H9 (cell line): ENCODE measurements at regions not wholly inside any gene's neighbourhood (a gene's known extent, or its start where the extent isn't known, plus 50 kb on each side); places are given as distances from the start of the nearest gene placed in this dataset.

Source experiments
- DNase-seq: peaks from one replicate; pipeline ENCODE4 v3.0.0-alpha.2; 2017
- H2AFZ ChIP-seq: one replicate; pipeline ENCODE4 v1.6.1; 2013; ENCODE audit warnings: mild to moderate bottlenecking, low read length, control low read depth, moderate library complexity
- H2AK5ac ChIP-seq: 2 replicates; pipeline ENCODE4 v1.6.1; 2013; ENCODE audit warnings: low read length, control low read depth, mixed read lengths; ENCODE audit not compliant: insufficient read length
- H2BK120ac ChIP-seq: one replicate; pipeline ENCODE4 v1.6.1; 2013; ENCODE audit warnings: low read depth, mild to moderate bottlenecking, low read length, control low read depth, inconsistent platforms; ENCODE audit not compliant: poor library complexity, severe bottlenecking
- H2BK12ac ChIP-seq: 2 replicates; pipeline ENCODE4 v1.6.1; 2013; ENCODE audit warnings: low read length, control low read depth, mixed read lengths, low read depth; ENCODE audit not compliant: insufficient read length
- H2BK15ac ChIP-seq: 2 replicates; pipeline ENCODE4 v1.6.1; 2013; ENCODE audit warnings: low read depth, low read length, control low read depth
- H2BK20ac ChIP-seq: one replicate; pipeline ENCODE4 v1.6.1; 2013; ENCODE audit warnings: low read depth, mild to moderate bottlenecking, low read length, control low read depth, inconsistent platforms; ENCODE audit not compliant: poor library complexity, severe bottlenecking
- H2BK5ac ChIP-seq: 2 replicates; pipeline ENCODE4 v1.6.1; 2013; ENCODE audit warnings: low read length, control low read depth, mixed read lengths; ENCODE audit not compliant: insufficient read length
- H3K14ac ChIP-seq: 2 replicates; pipeline ENCODE4 v1.6.1; 2013; ENCODE audit warnings: low read length, control low read depth; ENCODE audit not compliant: insufficient read depth
- H3K18ac ChIP-seq: 2 replicates; pipeline ENCODE4 v1.6.1; 2013; ENCODE audit warnings: low read depth, mild to moderate bottlenecking, mixed read lengths, low read length, control low read depth; ENCODE audit not compliant: insufficient read length
- H3K23ac ChIP-seq: 2 replicates; pipeline ENCODE4 v1.6.1; 2013; ENCODE audit warnings: low read length, control low read depth, mixed read lengths, low read depth; ENCODE audit not compliant: insufficient read length
- H3K23me2 ChIP-seq: 2 replicates; pipeline ENCODE4 v1.6.1; 2013; ENCODE audit warnings: low read depth, mild to moderate bottlenecking, mixed read lengths, low read length, control low read depth; ENCODE audit not compliant: insufficient read length, poor library complexity, severe bottlenecking
- H3K27ac ChIP-seq: 2 replicates; pipeline ENCODE4 v1.5.1; 2013; ENCODE audit warnings: low read length, control low read depth, mixed read lengths, low read depth; ENCODE audit not compliant: insufficient read length
- H3K27me3 ChIP-seq: 2 replicates; pipeline ENCODE4 v1.6.1; 2013; ENCODE audit warnings: low read length, control low read depth, inconsistent platforms; ENCODE audit not compliant: insufficient read depth
- H3K4ac ChIP-seq: 2 replicates; pipeline ENCODE4 v1.6.1; 2013; ENCODE audit warnings: low read depth, mild to moderate bottlenecking, control low read depth, inconsistent platforms, low read length, moderate library complexity
- H3K4me1 ChIP-seq: 2 replicates; pipeline ENCODE4 v1.6.1; 2013; ENCODE audit warnings: low read length, control low read depth, inconsistent platforms; ENCODE audit not compliant: insufficient read depth
- H3K4me2 ChIP-seq: 2 replicates; pipeline ENCODE4 v1.6.1; 2013; ENCODE audit warnings: low read length, control low read depth, mixed read lengths; ENCODE audit not compliant: insufficient read length, insufficient read depth
- H3K56ac ChIP-seq: 2 replicates; pipeline ENCODE4 v1.6.1; 2013; ENCODE audit warnings: low read depth, mild to moderate bottlenecking, mixed read lengths, low read length, control low read depth; ENCODE audit not compliant: insufficient read length
- H3K79me1 ChIP-seq: 2 replicates; pipeline ENCODE4 v1.6.1; 2013; ENCODE audit warnings: low read depth, mild to moderate bottlenecking, moderate library complexity, low read length, control low read depth, inconsistent platforms; ENCODE audit not compliant: insufficient read depth, poor library complexity, severe bottlenecking
- H3K79me2 ChIP-seq: 2 replicates; pipeline ENCODE4 v1.6.1; 2013; ENCODE audit warnings: low read length, control low read depth, inconsistent platforms; ENCODE audit not compliant: insufficient read depth
- H3K9ac ChIP-seq: 2 replicates; pipeline ENCODE4 v1.6.1; 2013; ENCODE audit warnings: low read length, control low read depth, mixed read lengths; ENCODE audit not compliant: insufficient read length; ENCODE audit errors: extremely low read depth
- H3K9me3 ChIP-seq: one replicate; pipeline ENCODE4 v1.6.1; 2013; ENCODE audit warnings: low read depth, low read length, inconsistent platforms; ENCODE audit not compliant: control insufficient read depth
- H3T11ph ChIP-seq: one replicate; pipeline ENCODE4 v1.6.1; 2013; ENCODE audit warnings: mild to moderate bottlenecking, low read length, control low read depth, inconsistent platforms
- H4K20me1 ChIP-seq: one replicate; pipeline ENCODE4 v1.6.1; 2013; ENCODE audit not compliant: control insufficient read depth, insufficient read length, insufficient read depth
- H4K5ac ChIP-seq: 2 replicates; pipeline ENCODE4 v1.6.1; 2013; ENCODE audit warnings: low read depth, mild to moderate bottlenecking, mixed read lengths, low read length, control low read depth; ENCODE audit not compliant: insufficient read length
- H4K8ac ChIP-seq: replicated peaks from 2 replicates; pipeline ENCODE4 v1.6.1; 2013; ENCODE audit warnings: low read length, control low read depth, mixed read lengths, low read depth; ENCODE audit not compliant: insufficient read length
- H4K91ac ChIP-seq: 2 replicates; pipeline ENCODE4 v1.6.1; 2013; ENCODE audit warnings: low read depth, mild to moderate bottlenecking, moderate library complexity, mixed read lengths, low read length, control low read depth; ENCODE audit not compliant: insufficient read length
- H3K27ac Mint-ChIP-seq, 3 experiments: 2 replicates in 2 of 3; 3 replicates in 1 of 3; pipeline ENCODE4 v1.8.0; 2020 to 2021; ENCODE audit warnings: mixed read lengths in 3 of 3, mild to moderate bottlenecking in 1 of 3, moderate library complexity in 1 of 3
- H3K27me3 Mint-ChIP-seq: 2 replicates; pipeline ENCODE4 v1.8.0; 2021; ENCODE audit warnings: low read depth, mild to moderate bottlenecking, moderate library complexity, mixed read lengths
- H3K36me3 Mint-ChIP-seq, 3 experiments: 2 replicates in 2 of 3; 3 replicates in 1 of 3; pipeline ENCODE4 v1.8.0; 2020 to 2021; ENCODE audit warnings: low read depth in 3 of 3, mixed read lengths in 3 of 3; ENCODE audit not compliant: insufficient read depth in 1 of 3
- H3K4me1 Mint-ChIP-seq, 2 experiments: 2 replicates each; pipeline ENCODE4 v1.8.0; 2020; ENCODE audit warnings: mixed read lengths in 2 of 2
- H3K4me3 Mint-ChIP-seq, 2 experiments: 2 replicates in 1 of 2; 3 replicates in 1 of 2; pipeline ENCODE4 v1.8.0; 2020 to 2021; ENCODE audit warnings: mild to moderate bottlenecking in 2 of 2, mixed read lengths in 2 of 2, moderate library complexity in 1 of 2
- H3K9me3 Mint-ChIP-seq, 2 experiments: 2 replicates in 1 of 2; 3 replicates in 1 of 2; pipeline ENCODE4 v1.8.0; 2020; ENCODE audit warnings: mild to moderate bottlenecking in 2 of 2, mixed read lengths in 2 of 2, moderate library complexity in 1 of 2
- CTCF ChIP-seq: fragments of 200-600 bp; sonication (generic); conservative IDR thresholded peaks from 3 replicates; pipeline ENCODE4 v1.8.0; 2021; ENCODE audit warnings: antibody characterized with exemption, mild to moderate bottlenecking
- WGBS: extraction: QIAGEN DNeasy Blood & Tissue Kit; methylation state at CpG from one replicate; pipeline ENCODE4 v1.1.7; 2013; ENCODE audit warnings: missing lambda C conversion rate, low lambda C conversion rate, mixed read lengths; ENCODE audit not compliant: insufficient read length; ENCODE audit errors: extremely low coverage; 5-methylcytosine and 5-hydroxymethylcytosine counted together

- Mint-ChIP-seq H3K9me3 (no peaks in the 10 kb centered on the region), H3K27ac (peak overlapping the region in 1 of 3 experiments; percentile 88; a peak in 2 of 7 replicates), H3K4me3 (no peak overlapping the region), H3K36me3 (no peaks in the 10 kb centered on the region), H3K4me1 (peaks cover 35 to 38% of the 10 kb centered on the region in 2 experiments), H3K27me3 (no peaks in the 10 kb centered on the region)
- H4K20me1 ChIP-seq, result no peaks in the 10 kb centered on the region
- H2BK120ac ChIP-seq, result no peak overlapping the region
- H2BK15ac ChIP-seq, result no peak overlapping the region
- H3T11ph ChIP-seq, result no peak overlapping the region
- H2BK5ac ChIP-seq, result no peak overlapping the region
- no peak overlapping the region for H2AK5ac ChIP-seq
- H4K5ac ChIP-seq, result no peak overlapping the region
- H3K4ac ChIP-seq, result no peak overlapping the region
- no peak for TF ChIP-seq CTCF
- H2AFZ ChIP-seq, result no peak overlapping the region
- no CpG with 5 or more reads among the region's 5 CpGs for WGBS
- no peak overlapping the region for H3K4me2 ChIP-seq
- peaks cover 3% of the 10 kb centered on the region; the same call in 1 of the 2 replicates for H3K4me1 ChIP-seq
- no peak overlapping the region for H2BK12ac ChIP-seq
- no peak overlapping the region for H3K27ac ChIP-seq
- H3K9me3 ChIP-seq, result no peaks in the 10 kb centered on the region
- H3K27me3 ChIP-seq, result no peaks in the 10 kb centered on the region
- no peak overlapping the region for H3K23ac ChIP-seq
- H3K79me2 ChIP-seq, result no peaks in the 10 kb centered on the region
- no peak overlapping the region for H3K9ac ChIP-seq
- no peak overlapping the region for H3K14ac ChIP-seq
- no peak overlapping the region for H3K18ac ChIP-seq
- no peaks in the 10 kb centered on the region for H3K23me2 ChIP-seq
- no peak overlapping the region for H4K8ac ChIP-seq
- no peak overlapping the region for H4K91ac ChIP-seq
- no peak overlapping the region for H3K56ac ChIP-seq
- DNase-seq, result peak; percentile 4
- H2BK20ac ChIP-seq, result no peak overlapping the region
- no peaks in the 10 kb centered on the region for H3K79me1 ChIP-seq
These were observed 135.9 kb downstream of the C12orf75 start for GRCh38 chr12:105466231-105466900.
